H1 (cell line): ENCODE measurements at regions not wholly inside any gene's neighbourhood (a gene's known extent, or its start where the extent isn't known, plus 50 kb on each side); places are given as distances from the start of the nearest gene placed in this dataset.

Experiments
- BCL11A ChIP-seq, 2 experiments: IDR thresholded peaks; one replicate each; pipeline ENCODE4 v1.6.1; 2011; ENCODE audit warnings: low read depth in 2 of 2, low read length in 2 of 2, mild to moderate bottlenecking in 2 of 2
- TF ChIP-seq, protein P1 (sequence below): fragments of 300-600 bp; sonication (generic); IDR thresholded peaks from 2 replicates; pipeline ENCODE4 v1.7.1; 2012; ENCODE audit warnings: low read length, moderate library complexity, mild to moderate bottlenecking, inconsistent platforms; ENCODE audit not compliant: insufficient replicate concordance

DNA sequence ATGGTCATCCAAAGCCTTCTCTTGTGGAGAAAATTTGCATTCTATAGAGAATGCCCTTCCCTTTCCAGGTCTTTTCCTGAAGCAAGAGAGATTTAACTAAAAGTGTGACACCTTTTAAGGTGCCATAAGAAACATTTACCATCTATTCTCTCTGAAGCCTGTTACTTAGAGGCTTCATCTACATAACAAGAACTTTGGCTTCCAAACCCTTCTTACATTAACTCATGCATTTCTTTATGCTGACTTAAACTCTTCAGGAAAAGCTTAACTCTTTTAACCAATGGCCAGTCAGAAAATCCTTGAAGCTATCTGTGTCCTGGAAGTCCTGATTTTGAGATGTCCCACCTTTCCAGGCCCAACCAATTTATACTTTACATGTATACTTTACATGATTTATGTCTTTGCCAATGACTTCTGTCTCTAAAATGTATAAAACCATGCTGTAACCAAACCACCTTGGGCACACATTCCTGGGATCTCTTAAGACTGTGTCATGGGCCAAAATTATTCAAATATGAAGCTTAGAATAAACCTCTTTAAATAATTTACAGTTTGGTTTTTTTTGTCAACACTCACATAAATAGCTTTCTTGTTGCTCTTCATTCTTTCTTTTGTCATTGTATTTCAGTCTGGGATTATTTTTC is 472.6 kb upstream of the NECTIN3 start (continued):
- TF ChIP-seq, protein P1, sequence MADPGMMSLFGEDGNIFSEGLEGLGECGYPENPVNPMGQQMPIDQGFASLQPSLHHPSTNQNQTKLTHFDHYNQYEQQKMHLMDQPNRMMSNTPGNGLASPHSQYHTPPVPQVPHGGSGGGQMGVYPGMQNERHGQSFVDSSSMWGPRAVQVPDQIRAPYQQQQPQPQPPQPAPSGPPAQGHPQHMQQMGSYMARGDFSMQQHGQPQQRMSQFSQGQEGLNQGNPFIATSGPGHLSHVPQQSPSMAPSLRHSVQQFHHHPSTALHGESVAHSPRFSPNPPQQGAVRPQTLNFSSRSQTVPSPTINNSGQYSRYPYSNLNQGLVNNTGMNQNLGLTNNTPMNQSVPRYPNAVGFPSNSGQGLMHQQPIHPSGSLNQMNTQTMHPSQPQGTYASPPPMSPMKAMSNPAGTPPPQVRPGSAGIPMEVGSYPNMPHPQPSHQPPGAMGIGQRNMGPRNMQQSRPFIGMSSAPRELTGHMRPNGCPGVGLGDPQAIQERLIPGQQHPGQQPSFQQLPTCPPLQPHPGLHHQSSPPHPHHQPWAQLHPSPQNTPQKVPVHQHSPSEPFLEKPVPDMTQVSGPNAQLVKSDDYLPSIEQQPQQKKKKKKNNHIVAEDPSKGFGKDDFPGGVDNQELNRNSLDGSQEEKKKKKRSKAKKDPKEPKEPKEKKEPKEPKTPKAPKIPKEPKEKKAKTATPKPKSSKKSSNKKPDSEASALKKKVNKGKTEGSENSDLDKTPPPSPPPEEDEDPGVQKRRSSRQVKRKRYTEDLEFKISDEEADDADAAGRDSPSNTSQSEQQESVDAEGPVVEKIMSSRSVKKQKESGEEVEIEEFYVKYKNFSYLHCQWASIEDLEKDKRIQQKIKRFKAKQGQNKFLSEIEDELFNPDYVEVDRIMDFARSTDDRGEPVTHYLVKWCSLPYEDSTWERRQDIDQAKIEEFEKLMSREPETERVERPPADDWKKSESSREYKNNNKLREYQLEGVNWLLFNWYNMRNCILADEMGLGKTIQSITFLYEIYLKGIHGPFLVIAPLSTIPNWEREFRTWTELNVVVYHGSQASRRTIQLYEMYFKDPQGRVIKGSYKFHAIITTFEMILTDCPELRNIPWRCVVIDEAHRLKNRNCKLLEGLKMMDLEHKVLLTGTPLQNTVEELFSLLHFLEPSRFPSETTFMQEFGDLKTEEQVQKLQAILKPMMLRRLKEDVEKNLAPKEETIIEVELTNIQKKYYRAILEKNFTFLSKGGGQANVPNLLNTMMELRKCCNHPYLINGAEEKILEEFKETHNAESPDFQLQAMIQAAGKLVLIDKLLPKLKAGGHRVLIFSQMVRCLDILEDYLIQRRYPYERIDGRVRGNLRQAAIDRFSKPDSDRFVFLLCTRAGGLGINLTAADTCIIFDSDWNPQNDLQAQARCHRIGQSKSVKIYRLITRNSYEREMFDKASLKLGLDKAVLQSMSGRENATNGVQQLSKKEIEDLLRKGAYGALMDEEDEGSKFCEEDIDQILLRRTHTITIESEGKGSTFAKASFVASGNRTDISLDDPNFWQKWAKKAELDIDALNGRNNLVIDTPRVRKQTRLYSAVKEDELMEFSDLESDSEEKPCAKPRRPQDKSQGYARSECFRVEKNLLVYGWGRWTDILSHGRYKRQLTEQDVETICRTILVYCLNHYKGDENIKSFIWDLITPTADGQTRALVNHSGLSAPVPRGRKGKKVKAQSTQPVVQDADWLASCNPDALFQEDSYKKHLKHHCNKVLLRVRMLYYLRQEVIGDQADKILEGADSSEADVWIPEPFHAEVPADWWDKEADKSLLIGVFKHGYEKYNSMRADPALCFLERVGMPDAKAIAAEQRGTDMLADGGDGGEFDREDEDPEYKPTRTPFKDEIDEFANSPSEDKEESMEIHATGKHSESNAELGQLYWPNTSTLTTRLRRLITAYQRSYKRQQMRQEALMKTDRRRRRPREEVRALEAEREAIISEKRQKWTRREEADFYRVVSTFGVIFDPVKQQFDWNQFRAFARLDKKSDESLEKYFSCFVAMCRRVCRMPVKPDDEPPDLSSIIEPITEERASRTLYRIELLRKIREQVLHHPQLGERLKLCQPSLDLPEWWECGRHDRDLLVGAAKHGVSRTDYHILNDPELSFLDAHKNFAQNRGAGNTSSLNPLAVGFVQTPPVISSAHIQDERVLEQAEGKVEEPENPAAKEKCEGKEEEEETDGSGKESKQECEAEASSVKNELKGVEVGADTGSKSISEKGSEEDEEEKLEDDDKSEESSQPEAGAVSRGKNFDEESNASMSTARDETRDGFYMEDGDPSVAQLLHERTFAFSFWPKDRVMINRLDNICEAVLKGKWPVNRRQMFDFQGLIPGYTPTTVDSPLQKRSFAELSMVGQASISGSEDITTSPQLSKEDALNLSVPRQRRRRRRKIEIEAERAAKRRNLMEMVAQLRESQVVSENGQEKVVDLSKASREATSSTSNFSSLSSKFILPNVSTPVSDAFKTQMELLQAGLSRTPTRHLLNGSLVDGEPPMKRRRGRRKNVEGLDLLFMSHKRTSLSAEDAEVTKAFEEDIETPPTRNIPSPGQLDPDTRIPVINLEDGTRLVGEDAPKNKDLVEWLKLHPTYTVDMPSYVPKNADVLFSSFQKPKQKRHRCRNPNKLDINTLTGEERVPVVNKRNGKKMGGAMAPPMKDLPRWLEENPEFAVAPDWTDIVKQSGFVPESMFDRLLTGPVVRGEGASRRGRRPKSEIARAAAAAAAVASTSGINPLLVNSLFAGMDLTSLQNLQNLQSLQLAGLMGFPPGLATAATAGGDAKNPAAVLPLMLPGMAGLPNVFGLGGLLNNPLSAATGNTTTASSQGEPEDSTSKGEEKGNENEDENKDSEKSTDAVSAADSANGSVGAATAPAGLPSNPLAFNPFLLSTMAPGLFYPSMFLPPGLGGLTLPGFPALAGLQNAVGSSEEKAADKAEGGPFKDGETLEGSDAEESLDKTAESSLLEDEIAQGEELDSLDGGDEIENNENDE = peak; percentile 89
- TF ChIP-seq BCL11A (IDR thresholded peaks at IDR 0.05; ENCODE audit: low read depth in 2 of 2, low read length in 2 of 2) = peak in 1 of 2 experiments; percentile 14
